ENCODE measurements at regions not wholly inside any gene's neighbourhood (a gene's known extent, or its start where the extent isn't known, plus 50 kb on each side); places are given as distances from the start of the nearest gene placed in this dataset.
A peak's percentile ranks its signal among the peaks of the same experiment; 100 is the strongest.
"Not testable (repeated sequence)": the region's sequence is repeated elsewhere in the genome, so short reads cannot be mapped to it uniquely, and the experiment has no call there.

DNA sequence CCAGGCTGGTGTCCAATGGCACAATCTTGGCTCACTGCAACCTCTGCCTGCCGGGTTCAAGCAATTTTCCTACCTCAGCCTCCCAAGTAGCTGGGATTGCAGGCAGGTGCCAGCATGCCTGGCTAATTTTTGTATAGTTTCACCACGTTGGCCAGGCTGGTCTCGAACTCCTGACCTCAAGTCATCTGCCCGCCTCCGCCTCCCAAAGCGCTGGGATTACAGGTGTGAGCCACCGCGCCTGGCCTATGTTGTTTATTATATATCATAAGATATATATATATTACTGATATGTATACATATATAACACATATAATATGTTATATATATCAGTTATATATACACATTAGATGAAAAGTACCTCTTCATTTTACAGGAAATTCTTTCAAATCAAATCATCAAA is 914.7 kb downstream of the FOXD4L5 start:
- H3K27ac ChIP-seq (replicated peaks); H3K27me3 ChIP-seq (ENCODE audit: insufficient read depth, poor library complexity, severe bottlenecking); DNase-seq (ENCODE audit: low read depth in 1 of 2, low spot score in 1 of 2); H3K4me3 ChIP-seq (replicated peaks; ENCODE audit: insufficient read depth, low read length): not testable (repeated sequence)

DNA sequence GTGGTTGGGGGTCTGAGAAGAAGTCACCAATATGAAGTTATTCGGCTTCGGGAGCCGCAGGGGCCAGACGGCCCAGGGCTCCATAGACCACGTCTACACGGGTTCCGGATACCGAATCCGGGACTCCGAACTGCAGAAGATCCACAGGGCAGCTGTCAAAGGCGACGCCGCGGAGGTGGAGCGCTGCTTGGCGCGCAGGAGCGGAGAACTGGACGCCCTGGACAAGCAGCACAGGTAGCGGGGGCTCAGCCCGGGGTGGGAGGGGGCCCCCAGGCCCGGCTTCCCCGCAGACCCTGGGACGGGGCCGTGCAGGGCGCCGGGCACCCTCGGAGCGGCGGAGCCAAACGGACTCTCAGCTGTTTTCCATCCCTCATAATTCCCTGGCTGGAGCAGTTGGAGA is 915.4 kb downstream of the FOXD4L5 start:
- H3K4me3 ChIP-seq (replicated peaks; ENCODE audit: insufficient read depth, low read length) = peak overlapping the region; percentile 28
- not testable (repeated sequence) for DNase-seq (ENCODE audit: low read depth in 1 of 2, low spot score in 1 of 2); H3K27me3 ChIP-seq (ENCODE audit: insufficient read depth, poor library complexity, severe bottlenecking); H3K27ac ChIP-seq (replicated peaks)

DNA sequence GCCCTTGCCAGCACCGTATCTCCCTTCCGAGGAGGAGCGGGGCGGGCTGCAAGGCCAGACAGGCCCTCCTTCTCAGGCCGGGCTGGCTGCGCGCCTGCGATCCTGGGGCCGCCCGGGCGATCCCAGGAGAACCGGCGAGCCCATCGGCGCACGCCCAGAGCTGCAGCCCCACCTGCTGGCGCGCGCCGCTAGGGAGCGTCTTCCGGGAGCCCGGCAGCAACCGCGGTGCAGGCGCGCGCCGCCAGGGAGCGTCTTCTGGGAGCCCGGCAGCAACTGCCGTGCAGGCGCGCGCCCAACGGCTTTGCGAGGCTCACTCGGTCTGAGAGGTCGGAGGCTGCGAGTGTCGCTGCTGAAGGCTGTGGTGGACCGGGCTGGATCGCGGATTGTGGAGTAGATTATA is 915.9 kb downstream of the FOXD4L5 start:
- H3K27ac ChIP-seq (replicated peaks); H3K27me3 ChIP-seq (ENCODE audit: insufficient read depth, poor library complexity, severe bottlenecking): not testable (repeated sequence)
- H3K4me3 ChIP-seq (replicated peaks; ENCODE audit: insufficient read depth, low read length) = peak overlapping the region; percentile 14; the same call in 1 of the 2 replicates
- DNase-seq (ENCODE audit: low read depth in 1 of 2, low spot score in 1 of 2) = peak in 1 of 2 experiments; percentile 77

GRCh38 chr9:64368644-64368942 is 916.4 kb downstream of the FOXD4L5 start:
- H3K27me3 ChIP-seq (ENCODE audit: insufficient read depth, poor library complexity, severe bottlenecking); DNase-seq (ENCODE audit: low read depth in 1 of 2, low spot score in 1 of 2); H3K4me3 ChIP-seq (replicated peaks; ENCODE audit: insufficient read depth, low read length); H3K27ac ChIP-seq (replicated peaks): not testable (repeated sequence)

DNA sequence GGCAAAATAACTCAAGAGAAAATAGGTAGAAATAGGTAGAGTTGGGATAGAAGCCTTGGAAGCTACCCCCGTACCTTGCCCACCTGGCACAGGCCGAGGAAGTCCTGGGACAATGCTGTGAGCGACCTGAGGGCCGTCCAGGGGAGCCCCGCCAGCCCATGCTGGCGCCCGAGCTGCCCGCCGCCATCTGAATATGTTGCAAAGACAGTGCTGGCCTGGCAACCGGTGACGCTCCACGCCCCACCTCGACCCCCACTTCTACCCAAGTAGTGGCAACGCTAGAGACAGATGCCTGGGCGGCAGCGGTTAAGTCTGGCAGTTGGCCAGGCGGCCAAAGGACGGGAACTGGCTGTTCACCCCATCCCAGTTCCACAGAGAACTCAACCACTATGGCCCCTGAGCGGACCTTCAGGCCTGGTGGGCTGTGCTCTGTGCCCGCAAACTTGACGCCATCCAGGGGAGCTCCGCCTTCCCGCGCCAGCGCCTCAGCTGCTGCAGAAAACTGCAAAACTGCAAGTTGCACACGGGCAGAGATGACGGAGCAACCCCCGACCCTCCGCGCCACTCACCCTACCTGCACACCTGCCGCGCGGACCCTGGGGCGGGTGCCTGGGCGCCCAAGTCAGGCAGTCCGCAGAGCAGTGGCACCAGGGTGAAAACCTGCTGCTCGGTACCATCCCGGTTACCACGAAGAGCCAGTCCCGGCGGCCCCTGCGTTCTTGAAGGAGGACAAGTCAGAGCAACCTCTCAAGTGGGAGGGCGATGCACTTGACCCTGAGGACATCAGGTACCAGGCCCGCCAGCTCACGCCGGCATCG is 917.0 kb downstream of the FOXD4L5 start:
- not testable (repeated sequence) for H3K27ac ChIP-seq (replicated peaks); H3K4me3 ChIP-seq (replicated peaks; ENCODE audit: insufficient read depth, low read length); H3K27me3 ChIP-seq (ENCODE audit: insufficient read depth, poor library complexity, severe bottlenecking); DNase-seq (ENCODE audit: low read depth in 1 of 2, low spot score in 1 of 2)
